IPS-NIHi11 (cell line): ENCODE measurements at regions not wholly inside any gene's neighbourhood (a gene's known extent, or its start where the extent isn't known, plus 50 kb on each side); places are given as distances from the start of the nearest gene placed in this dataset.

Experiments
- DNase-seq: peaks from one replicate; pipeline ENCODE4 v3.0.0; 2012; ENCODE audit warnings: mixed read lengths, low spot score

DNA sequence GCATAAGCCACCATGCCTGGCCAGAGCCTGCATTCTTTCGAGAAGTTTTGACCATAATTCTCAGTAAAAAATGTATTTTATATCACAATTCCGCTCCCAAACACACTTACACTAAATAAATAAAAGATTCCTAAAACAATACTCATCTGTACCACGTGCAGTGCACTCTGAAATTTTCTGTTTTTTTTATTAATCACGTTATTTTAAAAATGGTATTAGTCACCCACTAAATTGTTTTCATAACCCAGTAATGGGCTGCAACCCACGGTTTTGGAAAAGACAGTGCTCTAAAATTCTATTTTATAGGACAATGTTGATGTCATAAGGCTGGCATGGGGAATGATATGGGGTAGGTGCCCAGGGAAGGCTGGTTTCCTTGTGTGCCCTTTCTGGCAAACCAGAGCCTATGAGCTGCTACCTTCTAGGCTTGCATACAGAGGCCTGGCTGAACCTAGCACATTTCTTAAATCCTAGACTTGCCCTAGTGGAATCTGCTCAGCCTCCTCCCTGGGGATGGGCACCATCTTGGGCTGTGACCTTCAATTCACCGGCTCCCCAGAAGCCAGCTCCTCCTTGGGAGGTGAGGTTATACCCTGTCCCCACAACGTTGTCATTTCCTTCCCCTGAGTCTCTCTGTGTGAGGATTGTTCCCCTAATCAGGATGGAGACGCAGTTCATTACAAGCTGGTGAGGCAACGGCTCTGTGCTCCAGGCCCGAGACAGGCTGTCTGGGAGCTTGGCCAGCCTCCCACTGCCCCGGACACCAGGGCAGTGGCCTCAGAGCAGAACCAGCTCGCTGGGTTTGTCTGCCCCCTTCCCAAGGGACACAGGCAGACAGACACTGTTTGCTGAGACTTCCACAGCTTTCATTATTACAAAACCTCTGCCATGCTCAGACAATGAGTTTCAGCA is 116.5 kb upstream of the NAV2 start:
- DNase-seq, result no peak

DNA sequence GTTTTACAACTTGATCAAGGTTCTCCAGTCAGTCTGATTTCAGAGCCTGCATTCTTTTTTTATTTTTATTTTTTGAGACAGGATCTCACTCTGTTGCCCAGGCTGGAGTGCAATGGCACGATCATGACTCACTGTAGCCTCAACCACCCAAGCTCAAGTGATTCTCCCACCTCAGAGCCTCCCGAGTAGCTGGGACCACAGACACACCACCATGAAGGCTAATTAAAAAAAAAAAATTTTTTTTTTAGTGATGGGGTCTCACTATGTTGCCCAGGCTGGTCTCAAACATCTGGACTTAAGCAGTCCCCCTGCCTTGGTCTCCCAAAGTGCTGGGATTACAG is 117.2 kb upstream of the NAV2 start:
- no peak for DNase-seq

DNA sequence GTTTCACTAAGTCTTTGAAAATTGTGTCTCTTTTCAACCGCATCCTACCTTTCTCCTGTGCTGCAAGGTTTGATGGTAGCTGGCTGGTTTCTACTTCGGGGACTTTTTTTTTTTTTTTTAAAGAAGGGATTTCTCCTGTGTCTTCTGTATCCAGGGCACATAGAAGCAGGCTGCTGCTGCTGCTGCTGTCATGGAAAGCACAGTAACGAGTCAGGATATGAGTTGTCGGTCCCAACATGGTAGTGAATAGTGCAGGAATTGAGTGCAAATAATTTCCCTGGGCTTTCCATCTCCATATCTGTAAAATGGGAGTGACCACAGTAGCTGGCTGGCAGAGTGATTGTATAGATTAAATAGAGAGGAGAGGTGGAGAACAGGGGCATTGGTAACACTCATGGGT is 118.3 kb upstream of the NAV2 start:
- no peak for DNase-seq

DNA sequence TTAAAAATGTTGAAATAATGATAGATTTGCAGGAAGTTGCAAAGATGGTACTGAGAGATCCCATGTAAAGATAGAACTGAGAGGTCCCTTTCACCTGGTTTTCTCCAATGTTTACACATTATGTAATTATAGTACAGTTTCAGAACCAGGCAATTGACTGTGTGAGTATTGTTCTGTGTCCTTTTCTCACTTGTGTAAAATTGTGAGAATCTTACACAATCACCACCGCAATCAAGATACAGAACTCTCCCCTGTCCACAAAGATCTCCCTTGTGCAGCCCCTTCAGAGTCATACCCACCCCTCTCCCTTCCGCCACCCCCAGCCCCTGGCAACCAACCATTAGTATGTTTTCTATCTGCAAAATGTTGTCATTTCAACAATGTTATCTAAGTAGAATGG is 119.8 kb upstream of the NAV2 start:
- DNase-seq, result no peak

DNA sequence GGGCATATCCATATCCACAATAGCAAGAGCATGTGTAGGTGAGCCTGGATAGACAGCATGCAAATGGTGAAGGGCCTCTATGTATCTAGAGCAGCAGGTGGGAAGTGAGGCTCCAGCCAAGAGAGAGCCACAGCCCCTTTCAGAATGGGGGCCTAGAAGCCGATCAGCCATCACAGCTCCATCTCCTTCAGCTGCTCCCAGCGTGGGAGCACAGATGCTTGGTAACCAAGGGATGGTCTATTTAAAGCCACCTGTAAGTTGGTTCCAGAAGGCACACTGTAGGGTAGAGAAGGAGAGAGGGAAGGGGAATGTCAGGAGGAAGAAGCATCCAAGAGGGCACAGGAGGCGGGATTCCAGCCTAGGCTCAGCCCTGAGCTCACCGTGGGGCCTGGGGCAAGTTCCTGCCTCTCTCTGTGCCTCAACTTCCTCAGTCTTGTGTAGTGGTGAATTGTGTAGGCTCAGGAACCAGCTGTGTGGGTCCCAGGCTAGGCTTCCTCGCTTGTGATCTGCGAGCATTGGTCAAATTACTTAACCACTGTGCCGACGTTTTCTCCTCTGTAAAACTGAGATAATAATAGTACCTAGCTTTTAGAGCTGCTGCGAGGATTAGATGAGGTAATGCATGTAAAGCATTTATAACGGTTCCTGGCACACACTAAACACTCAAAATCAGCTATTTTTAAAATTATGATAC is 122.9 kb upstream of the NAV2 start:
- DNase-seq, result no peak

DNA sequence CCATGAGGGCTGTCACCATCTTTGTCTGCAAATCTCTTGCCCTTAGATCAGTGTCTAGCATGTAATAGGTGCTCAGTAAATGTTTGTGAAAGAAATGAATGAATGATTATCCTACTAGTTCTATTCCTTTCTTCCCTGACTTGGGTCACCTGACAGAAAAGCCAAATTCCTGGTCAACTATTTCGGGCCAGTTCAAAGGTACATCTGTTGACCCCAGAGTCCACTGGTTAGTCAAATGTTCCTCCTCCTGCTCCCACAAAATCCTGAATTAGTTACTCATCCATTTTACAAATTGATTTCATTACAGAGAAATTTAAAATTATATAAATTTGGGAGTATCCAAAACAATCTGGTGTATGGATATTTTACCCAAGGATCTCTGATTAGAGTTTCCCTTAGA is 124.7 kb upstream of the NAV2 start:
- DNase-seq, result no peak

DNA sequence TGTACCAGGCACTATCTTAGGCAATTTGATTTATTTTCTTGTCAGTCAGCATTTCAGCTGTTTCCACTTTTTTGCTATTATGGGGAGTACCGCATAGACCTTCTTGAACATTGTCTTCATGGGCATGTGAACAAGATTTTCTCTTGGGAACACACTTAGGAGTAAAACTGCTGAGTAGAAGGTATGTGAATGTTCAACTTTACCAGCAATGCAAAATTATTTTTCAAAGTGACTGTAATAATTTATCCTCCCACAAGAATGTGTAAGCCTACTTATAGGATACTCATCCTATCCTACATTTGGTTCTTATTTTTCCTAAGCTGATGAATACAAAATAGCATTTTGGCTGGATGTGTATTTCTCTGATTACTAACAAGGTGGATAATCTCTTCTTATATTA is 132.0 kb upstream of the NAV2 start:
- no peak for DNase-seq

DNA sequence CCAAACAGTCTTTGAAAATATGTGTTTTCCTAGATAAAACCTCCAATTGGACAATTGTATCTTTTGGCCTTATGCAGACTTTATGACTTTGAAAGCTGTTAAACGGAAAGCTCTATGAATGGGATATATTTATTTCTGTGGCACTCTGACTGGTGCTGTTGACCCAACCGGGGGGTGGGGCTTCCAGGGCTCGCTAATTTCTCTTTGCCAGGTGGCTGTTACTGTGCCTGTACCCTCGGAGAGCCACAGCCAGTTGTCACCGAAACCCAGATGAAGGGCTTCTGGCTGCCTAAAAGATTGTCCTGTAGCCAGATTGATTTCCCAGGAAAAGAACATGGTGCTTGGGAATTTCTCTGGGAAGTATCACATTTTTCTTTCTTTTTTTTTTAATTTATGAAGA is 132.7 kb upstream of the NAV2 start:
- no peak for DNase-seq

DNA sequence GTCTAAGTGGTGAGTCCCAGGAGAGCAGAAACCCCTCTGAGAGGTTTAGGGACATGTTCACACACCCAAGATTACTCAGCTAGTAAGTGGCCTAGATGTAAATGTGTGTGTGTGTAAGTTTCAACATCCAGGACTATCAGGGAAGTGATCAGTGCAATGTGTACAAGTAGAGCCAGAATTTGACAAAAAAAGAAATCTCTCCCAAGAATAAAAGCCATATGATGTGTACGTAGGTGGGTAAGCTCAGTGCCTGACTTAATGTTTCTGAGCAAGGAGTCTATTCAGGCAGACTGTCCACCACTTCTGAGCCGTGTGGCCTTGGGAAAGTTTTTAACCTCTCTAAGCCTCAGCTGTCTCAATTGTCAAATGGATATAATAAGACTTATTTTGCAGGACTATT is 133.8 kb upstream of the NAV2 start:
- no peak for DNase-seq

DNA sequence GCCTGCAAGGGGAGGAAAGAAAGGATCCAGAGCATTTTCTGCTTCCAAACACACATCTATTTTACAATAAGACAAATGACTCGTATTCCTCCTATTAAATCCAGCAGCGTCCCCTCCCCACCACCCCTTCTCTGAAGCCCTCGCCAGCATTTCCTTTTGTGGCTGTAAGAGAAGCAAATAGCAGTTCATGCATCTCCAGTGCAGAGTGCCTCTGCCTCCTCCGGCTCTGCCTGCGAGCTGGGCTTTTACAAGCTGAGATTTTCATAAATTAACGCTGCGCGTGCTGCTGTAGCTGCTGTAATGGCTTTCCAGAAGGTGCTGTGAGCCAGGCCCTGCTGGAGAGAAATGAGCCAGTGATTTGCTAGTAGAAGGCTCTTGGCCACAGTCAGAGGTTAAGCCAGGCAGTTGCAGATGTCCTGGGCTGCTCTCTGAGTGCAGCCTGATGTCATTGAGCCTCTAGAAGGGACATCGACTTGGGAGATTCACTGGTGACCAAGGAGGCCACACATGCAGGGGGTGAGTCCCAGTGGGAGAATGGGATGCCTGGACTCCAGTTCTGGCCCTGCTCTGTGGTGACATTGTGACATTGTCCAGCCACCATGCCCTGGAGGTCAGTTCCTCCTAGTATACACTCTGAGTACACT is 134.5 kb upstream of the NAV2 start:
- no peak for DNase-seq

DNA sequence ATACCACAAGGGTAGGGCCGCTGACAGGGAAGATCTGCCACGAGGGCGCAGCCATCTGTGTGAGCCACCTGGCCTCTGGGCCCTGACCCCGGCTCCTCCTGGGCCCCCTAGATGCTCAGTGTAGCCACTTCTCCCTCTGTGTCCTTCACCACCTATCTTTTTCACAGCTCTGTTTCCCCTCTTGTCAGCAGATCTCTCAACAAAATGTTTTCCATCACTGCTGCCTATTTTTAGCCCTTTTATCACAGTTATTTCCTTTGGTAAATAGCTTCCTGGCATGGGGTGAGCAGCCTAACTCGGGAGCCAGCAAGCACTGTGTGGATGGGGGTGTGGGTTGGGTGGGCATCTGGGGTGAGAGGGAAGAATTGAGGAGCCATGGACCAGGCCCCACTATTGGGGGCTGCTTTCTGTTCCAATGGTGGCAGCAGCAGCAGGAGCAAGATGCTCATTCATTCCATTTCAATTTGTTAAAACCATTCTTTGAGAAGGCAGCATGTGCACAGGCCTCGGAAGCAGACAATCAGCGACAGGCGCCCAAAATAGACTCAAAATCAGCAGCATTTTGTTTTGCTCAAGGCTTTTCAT is 135.2 kb upstream of the NAV2 start:
- DNase-seq, result no peak

DNA sequence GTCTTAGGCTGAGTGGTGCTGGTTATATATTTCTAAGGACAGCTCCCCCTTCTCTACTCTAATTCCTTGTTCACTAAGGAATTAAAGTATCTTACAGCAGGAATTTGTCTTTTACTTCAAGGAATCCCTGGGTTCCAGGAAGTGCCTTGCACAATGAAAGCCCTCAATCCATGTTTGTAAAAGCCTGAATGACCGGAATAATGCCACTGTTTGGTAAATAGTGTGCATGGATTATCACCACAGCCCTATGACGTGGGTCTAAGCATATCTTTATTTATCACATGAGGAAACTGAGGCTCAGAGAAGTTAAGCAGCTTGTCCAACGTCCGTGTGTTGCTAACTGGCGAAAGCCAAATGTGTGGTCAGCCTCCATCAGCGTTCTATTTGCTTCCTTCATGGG is 135.7 kb upstream of the NAV2 start:
- no peak for DNase-seq

DNA sequence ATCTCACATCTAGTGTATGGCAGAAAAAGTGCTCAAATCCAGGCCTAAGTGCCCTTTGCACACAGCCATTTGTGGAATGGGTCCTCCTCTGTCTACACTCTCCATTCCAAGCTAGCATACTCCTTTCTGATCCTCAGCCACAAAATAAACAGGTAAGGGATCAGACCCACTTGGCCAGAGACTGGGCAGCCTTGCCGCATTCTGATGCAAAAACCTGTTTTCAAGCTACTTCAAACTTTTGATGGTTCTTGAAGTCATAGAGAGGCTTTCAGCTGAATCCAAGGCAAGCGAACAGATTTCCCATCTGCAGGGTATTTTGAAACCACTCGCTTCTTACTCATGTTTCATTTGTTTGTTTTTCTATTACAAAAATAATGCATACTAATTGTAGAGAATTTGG is 136.6 kb upstream of the NAV2 start:
- DNase-seq, result no peak

DNA sequence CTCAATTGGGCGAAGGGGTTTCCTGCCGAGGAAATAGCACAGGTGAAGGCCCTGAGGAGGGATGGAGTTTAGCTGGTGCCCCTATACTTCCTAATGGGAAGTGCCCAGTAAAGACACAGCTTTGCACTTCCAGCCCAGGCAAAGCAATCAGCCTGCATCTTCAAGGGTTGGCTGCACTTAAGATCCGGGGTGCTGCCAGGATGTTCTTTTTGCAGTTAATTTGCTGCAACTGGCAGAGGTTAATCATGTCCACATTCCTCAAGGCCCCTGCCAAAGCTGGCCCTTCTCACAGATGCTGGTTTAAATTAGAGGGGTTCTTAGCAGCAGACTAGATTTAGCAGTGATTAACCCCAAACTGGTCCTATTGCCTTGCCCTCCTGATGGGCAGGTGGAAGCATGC is 137.7 kb upstream of the NAV2 start:
- no peak for DNase-seq

DNA sequence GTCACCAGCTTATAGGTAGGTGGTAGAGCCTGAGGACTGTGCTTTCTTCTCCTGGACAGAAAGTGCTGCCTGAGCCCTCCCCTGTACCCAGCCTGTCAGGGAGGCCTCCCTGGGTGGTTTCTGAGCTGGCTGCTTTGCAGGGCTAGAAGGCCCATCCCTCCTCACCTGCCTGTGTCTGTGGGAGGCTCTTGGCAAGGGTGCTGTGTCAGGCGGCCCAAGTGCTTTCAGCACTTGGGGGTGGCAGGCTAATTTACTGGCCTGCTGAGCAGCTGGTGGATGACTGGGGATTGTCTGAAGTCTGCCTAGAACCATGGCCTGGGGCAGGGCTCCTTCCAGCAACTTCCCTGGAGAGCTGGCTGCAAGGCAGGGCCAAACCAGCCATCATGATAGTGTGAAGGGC is 139.0 kb upstream of the NAV2 start:
- no peak for DNase-seq

DNA sequence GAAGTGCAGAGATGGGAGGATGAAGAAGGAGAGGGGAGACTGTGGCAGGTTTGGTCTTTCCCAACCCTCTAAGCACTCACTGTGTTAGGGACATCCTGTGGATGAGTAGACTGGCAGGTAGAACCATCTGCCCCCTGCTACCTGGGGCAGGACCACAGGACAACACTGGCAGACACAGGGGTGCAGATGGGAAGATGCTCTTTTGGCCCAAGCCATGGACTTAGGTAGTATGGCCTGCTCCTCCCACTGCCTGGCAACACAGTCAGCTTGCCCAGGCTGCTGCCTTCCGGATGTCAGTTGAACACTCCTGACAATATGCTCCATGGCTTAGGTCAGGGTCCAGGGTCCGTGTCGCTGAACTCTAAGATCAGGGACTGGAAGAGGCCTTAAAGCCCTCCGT is 140.7 kb upstream of the NAV2 start:
- no peak for DNase-seq

DNA sequence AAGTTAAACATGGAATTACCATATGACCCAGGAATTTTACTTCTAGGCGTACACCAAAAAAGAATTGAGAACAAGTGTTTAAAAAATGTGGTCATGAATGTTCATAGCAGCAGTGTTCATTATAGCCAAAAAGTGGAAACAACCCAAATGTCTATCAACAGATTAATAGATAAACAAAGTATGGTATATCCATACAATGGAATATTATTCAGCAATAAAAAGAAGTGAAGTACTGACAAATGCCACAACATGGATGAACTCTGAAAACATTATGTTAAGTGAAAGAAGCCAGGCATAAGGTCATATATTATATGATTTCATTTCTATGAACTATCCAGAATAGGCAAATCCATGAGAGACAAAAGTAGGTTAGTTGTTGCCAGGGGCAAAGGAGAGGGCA is 141.7 kb upstream of the NAV2 start:
- DNase-seq, result no peak

DNA sequence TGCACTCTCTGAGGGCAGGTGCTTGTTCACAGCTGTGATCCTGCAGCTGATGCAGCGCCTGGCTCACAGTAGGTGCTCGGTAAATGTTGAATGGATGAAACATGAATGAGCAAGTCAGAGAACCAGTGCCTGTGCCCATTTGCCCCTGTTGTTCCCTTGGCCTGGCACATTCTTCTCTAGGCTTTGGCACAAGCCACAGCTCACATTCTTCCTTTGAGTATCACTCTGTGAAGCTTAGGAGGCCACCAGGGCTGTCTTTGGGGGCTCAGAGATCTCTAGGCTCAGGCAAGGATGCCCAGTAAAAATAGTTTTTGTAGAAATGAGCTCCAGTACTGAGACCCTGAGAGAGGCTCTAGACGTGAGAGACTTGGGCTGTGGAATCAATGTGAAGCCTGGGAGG is 144.6 kb upstream of the NAV2 start:
- no peak for DNase-seq

DNA sequence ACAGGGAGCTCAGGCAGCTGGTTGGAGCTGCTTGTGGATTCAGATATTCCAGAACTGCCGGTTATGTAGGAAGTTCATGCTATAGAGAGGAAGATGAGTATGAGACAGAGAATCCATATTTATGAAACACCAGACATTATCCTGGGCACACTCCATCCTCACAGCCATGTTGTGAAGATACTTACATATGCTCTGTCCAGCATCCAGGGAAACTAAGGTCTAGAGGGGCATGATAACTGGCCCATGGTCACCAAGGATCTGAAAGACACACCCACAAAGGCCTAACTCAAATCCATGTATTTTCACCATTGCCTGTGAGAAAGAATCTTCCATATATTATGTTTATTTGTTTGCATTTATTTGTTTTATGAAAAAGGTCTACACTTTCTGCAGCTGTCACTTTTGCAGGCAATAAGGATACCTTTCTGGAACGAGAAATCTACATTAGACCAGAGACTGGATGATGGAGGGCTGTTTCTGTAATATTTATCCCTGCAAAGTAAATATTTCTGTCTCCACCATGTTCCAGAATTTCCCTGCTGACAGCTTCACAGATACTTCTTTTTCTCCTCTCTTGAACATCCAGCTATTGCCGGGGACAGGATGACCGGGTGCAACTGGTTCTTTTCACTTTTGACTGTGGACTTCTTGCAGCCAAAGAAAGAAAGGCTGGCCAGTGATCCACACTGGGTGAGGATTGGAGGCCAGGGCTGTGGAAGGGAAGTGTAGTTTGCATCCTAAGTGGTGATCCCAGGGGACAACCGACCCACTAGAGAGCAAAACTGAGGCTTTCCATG is 145.9 kb upstream of the NAV2 start:
- no peak for DNase-seq

DNA sequence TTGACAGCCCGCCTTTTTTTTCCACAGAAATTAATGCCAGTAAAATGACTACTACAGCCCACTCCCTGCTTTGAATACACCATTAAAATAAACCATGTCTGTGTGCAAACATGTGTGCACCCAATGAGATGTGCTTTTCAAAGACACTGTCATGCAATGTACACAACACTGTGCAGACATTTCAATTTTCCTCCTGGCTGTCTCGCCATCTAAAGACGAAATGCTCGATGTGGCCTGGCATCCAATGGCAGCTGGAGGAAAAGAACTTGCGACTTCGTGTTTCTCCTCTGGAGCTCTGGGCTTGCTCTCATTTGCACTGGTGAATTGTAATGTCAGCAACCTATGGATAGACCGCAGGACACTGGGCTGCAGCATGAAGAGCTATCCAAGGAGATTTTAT is 147.0 kb upstream of the NAV2 start:
- DNase-seq, result no peak

DNA sequence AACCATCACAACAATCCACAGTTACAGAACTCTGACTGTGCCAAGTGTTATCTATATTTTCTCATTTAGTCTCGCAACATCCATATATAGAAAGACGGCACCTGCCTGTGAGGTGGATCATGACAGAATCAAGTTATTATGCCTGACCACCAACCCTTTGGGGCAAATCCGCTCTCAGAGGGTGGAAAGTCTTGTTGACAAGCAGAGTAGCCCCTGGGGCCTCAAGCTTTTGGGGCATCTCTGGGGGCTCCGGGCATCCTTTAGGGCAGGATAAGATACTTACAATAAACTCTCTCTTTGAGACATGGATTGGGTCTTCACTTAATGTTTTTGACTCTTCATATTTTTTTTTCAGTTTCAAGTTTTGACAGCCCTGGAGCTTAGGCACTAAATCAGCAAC is 150.5 kb upstream of the NAV2 start:
- DNase-seq, result no peak

DNA sequence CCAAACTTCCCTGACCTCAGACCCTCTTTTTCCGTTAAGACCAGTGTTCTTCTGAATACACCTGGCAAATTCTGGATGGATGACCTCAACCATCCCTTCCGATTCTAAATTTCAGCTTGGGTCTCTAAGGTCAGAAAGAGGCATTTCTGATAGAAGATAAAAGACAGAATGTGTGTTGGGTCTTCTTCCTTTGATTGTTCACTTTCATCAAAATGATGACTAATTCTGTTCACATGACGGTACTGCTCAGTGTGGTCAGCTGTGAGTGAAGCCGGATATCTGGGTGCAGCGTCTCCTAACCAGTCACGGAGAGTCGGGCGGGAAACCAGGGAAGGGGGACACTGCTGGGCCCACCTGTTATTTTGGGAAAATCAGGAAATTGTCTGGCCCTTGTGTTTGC is 151.6 kb upstream of the NAV2 start:
- no peak for DNase-seq
